Cardiac fibroblast (primary cell): ENCODE measurements at regions not wholly inside any gene's neighbourhood (a gene's known extent, or its start where the extent isn't known, plus 50 kb on each side); places are given as distances from the start of the nearest gene placed in this dataset.

Experiments
- DNase-seq, 2 donors: peaks; one replicate each; pipeline versions ENCODE4 v3.0.0 to v3.0.0-alpha.2; 2010; ENCODE audit warnings: low read depth in 2 of 2
- H3K4me3 ChIP-seq, 2 donors: replicated peaks in 1 of 2; 1 replicate in 1 of 2; 2 replicates in 1 of 2; pipeline ENCODE4 v1.5.1; 2011; ENCODE audit warnings: low read depth in 2 of 2, low read length in 2 of 2, mild to moderate bottlenecking in 2 of 2, moderate library complexity in 1 of 2
- CTCF ChIP-seq: IDR thresholded peaks from one replicate; pipeline ENCODE4 v1.5.1; 2011; ENCODE audit warnings: low read depth, mild to moderate bottlenecking, low read length, inconsistent platforms

GRCh38 chr18:25651553-25651952 is 299.6 kb upstream of the ZNF521 start:
- H3K4me3 ChIP-seq, result no peak overlapping the region
- TF ChIP-seq CTCF, result no peak
- no peak for DNase-seq

- no peak overlapping the region for H3K4me3 ChIP-seq
- DNase-seq, result peak; percentile 78 to 81
- TF ChIP-seq CTCF, result no peak
Measured at GRCh38 chr18:25650201-25650941, 298.4 kb upstream of the ZNF521 start.

- H3K4me3 ChIP-seq, result no peak overlapping the region
- DNase-seq, result no peak
- TF ChIP-seq CTCF, result no peak
Measured at GRCh38 chr18:25648716-25649260, 296.8 kb upstream of the ZNF521 start.

- DNase-seq, result no peak
- no peak overlapping the region for H3K4me3 ChIP-seq
- TF ChIP-seq CTCF, result no peak
Measured at GRCh38 chr18:25647404-25647803, 295.4 kb upstream of the ZNF521 start.

GRCh38 chr18:25646971-25647370 is 295.0 kb upstream of the ZNF521 start:
- DNase-seq, result peak; percentile 34 to 45
- no peak overlapping the region for H3K4me3 ChIP-seq
- TF ChIP-seq CTCF, result no peak

GRCh38 chr18:25639596-25639995 is 287.6 kb upstream of the ZNF521 start:
- no peak for TF ChIP-seq CTCF
- DNase-seq, result no peak
- no peak overlapping the region for H3K4me3 ChIP-seq
